HEK293 (cell line): ENCODE measurements at regions not wholly inside any gene's neighbourhood (a gene's known extent, or its start where the extent isn't known, plus 50 kb on each side); places are given as distances from the start of the nearest gene placed in this dataset.

Experiments used
- CTCF ChIA-PET: fragments of 350-600 bp; formaldehyde crosslinking; extraction: SDS; loops from one replicate; lab custom pipeline; 2021; ENCODE audit warnings: antibody characterized with exemption; lab: Yijun Ruan, JAX
- POLR2A ChIA-PET: fragments of 300-600 bp; formaldehyde crosslinking; extraction: SDS; loops from one replicate; lab custom pipeline; 2020; ENCODE audit warnings: antibody characterized with exemption, inconsistent platforms; lab: Yijun Ruan, JAX
- H3K27ac ChIP-seq: fragments of 200-500 bp; sonication (Bioruptor generic); 2 replicates; pipeline ENCODE4 v1.5.1; 2014; ENCODE audit warnings: low read depth, low read length, control low read depth, inconsistent platforms; ENCODE audit errors: extremely low read depth
- H3K36me3 ChIP-seq, 2 experiments: fragments of 200-500 bp in 1 of 2; sonication (Bioruptor generic) in 1 of 2; 1 replicate in 1 of 2; 2 replicates in 1 of 2; pipeline ENCODE4 v1.5.1; 2014 to 2017; ENCODE audit warnings: inconsistent platforms in 2 of 2, low read length in 2 of 2; ENCODE audit not compliant: control insufficient read depth in 2 of 2, insufficient read depth in 1 of 2
- H3K4me1 ChIP-seq: fragments of 200-500 bp; sonication (Bioruptor generic); 2 replicates; pipeline ENCODE4 v1.5.1; 2014; ENCODE audit warnings: mild to moderate bottlenecking, low read length, inconsistent platforms; ENCODE audit not compliant: control insufficient read depth, insufficient read depth
- H3K4me3 ChIP-seq: 2 replicates; pipeline ENCODE4 v1.5.1; 2011; ENCODE audit warnings: low read depth, mild to moderate bottlenecking, control low read depth, low read length, moderate library complexity
- H3K9me3 ChIP-seq: fragments of 200-500 bp; sonication (Bioruptor generic); 2 replicates; pipeline ENCODE4 v1.5.1; 2014; ENCODE audit warnings: low read depth, low read length, inconsistent platforms; ENCODE audit not compliant: control insufficient read depth, insufficient read depth
- GLIS1 ChIP-seq: fragments of 450-650 bp; formaldehyde crosslinking; IDR thresholded peaks from 2 replicates; pipeline ENCODE4 v1.5.1; 2016; ENCODE audit warnings: missing biosample characterization, missing genetic modification characterization
- KLF1 ChIP-seq: fragments of 450-650 bp; formaldehyde crosslinking; IDR thresholded peaks from 2 replicates; pipeline ENCODE4 v1.5.1; 2016; ENCODE audit warnings: missing biosample characterization, missing genetic modification characterization
- TCF7L2 ChIP-seq: IDR thresholded peaks from 2 replicates; pipeline ENCODE4 v1.6.1; 2011; ENCODE audit warnings: low read depth, mild to moderate bottlenecking, inconsistent platforms, low read length, moderate library complexity, borderline replicate concordance
- ZBTB1 ChIP-seq: fragments of 450-650 bp; formaldehyde crosslinking; IDR thresholded peaks from 2 replicates; pipeline ENCODE4 v1.5.1; 2016; ENCODE audit warnings: missing biosample characterization, missing genetic modification characterization
- ZFP3 ChIP-seq: fragments of 450-650 bp; formaldehyde crosslinking; IDR thresholded peaks from 2 replicates; pipeline ENCODE4 v1.5.1; 2016; ENCODE audit warnings: low read depth, missing biosample characterization, missing genetic modification characterization
- ZNF133 ChIP-seq: fragments of 450-650 bp; formaldehyde crosslinking; IDR thresholded peaks from 2 replicates; pipeline ENCODE4 v1.5.1; 2016; ENCODE audit warnings: missing biosample characterization, missing genetic modification characterization
- ZNF146 ChIP-seq: fragments of 450-650 bp; formaldehyde crosslinking; IDR thresholded peaks from 2 replicates; pipeline ENCODE4 v1.5.1; 2016; ENCODE audit warnings: missing biosample characterization, missing genetic modification characterization
- ZNF157 ChIP-seq: fragments of 450-650 bp; formaldehyde crosslinking; IDR thresholded peaks from 2 replicates; pipeline ENCODE4 v1.5.1; 2016; ENCODE audit warnings: missing biosample characterization, missing genetic modification characterization
- ZNF175 ChIP-seq: fragments of 450-650 bp; formaldehyde crosslinking; IDR thresholded peaks from 2 replicates; pipeline ENCODE4 v1.5.1; 2016; ENCODE audit warnings: missing biosample characterization, missing genetic modification characterization
- ZNF2 ChIP-seq: fragments of 450-650 bp; formaldehyde crosslinking; IDR thresholded peaks from 2 replicates; pipeline ENCODE4 v1.5.1; 2016; ENCODE audit warnings: missing biosample characterization, missing genetic modification characterization
- ZNF202 ChIP-seq: fragments of 450-650 bp; formaldehyde crosslinking; IDR thresholded peaks from 2 replicates; pipeline ENCODE4 v1.5.1; 2016; ENCODE audit warnings: missing biosample characterization, missing genetic modification characterization, borderline replicate concordance
- ZNF214 ChIP-seq: fragments of 450-650 bp; formaldehyde crosslinking; IDR thresholded peaks from 2 replicates; pipeline ENCODE4 v1.5.1; 2017; ENCODE audit warnings: missing biosample characterization, mild to moderate bottlenecking, missing genetic modification characterization, borderline replicate concordance
- ZNF324 ChIP-seq: fragments of 450-650 bp; formaldehyde crosslinking; IDR thresholded peaks from 2 replicates; pipeline ENCODE4 v1.5.1; 2016; ENCODE audit warnings: missing biosample characterization, missing genetic modification characterization
- ZNF416 ChIP-seq: fragments of 450-650 bp; formaldehyde crosslinking; IDR thresholded peaks from 2 replicates; pipeline ENCODE4 v1.5.1; 2016; ENCODE audit warnings: missing biosample characterization, missing genetic modification characterization
- ZNF48 ChIP-seq: fragments of 450-650 bp; formaldehyde crosslinking; IDR thresholded peaks from 2 replicates; pipeline ENCODE4 v1.5.1; 2016; ENCODE audit warnings: missing biosample characterization, missing genetic modification characterization
- ZNF561 ChIP-seq: fragments of 450-650 bp; IDR thresholded peaks from 2 replicates; pipeline ENCODE4 v1.5.1; 2018; ENCODE audit warnings: missing biosample characterization, missing genetic modification characterization, borderline replicate concordance
- ZNF596 ChIP-seq: fragments of 450-650 bp; IDR thresholded peaks from 2 replicates; pipeline ENCODE4 v1.5.0; 2018; ENCODE audit warnings: missing biosample characterization, mild to moderate bottlenecking, missing genetic modification characterization, moderate library complexity
- ZNF664 ChIP-seq: fragments of 450-650 bp; formaldehyde crosslinking; IDR thresholded peaks from 2 replicates; pipeline ENCODE4 v1.5.1; 2016; ENCODE audit warnings: missing biosample characterization, missing genetic modification characterization
- ZNF747 ChIP-seq: fragments of 450-650 bp; formaldehyde crosslinking; IDR thresholded peaks from 2 replicates; pipeline ENCODE4 v1.5.1; 2016; ENCODE audit warnings: missing biosample characterization, missing genetic modification characterization
- ZNF777 ChIP-seq: fragments of 450-650 bp; formaldehyde crosslinking; IDR thresholded peaks from 2 replicates; pipeline ENCODE4 v1.5.1; 2017; ENCODE audit warnings: missing biosample characterization, missing genetic modification characterization, borderline replicate concordance
- TF ChIP-seq, protein P1 (sequence below): IDR thresholded peaks from 2 replicates; pipeline ENCODE4 v1.6.1; 2011; ENCODE audit warnings: mild to moderate bottlenecking, low read depth, low read length, borderline replicate concordance
- TF ChIP-seq, protein P2 (sequence below): fragments of 450-650 bp; formaldehyde crosslinking; IDR thresholded peaks from 2 replicates; pipeline ENCODE4 v1.5.1; 2016; ENCODE audit warnings: missing biosample characterization, missing genetic modification characterization
- TF ChIP-seq, protein P3 (sequence below): fragments of 450-650 bp; formaldehyde crosslinking; IDR thresholded peaks from 2 replicates; pipeline ENCODE4 v1.5.1; 2016; ENCODE audit warnings: missing biosample characterization, missing genetic modification characterization, low read depth
- TF ChIP-seq, protein P4 (sequence below): fragments of 450-650 bp; formaldehyde crosslinking; IDR thresholded peaks from 2 replicates; pipeline ENCODE4 v1.5.1; 2016; ENCODE audit warnings: missing biosample characterization, missing genetic modification characterization
- TF ChIP-seq, protein P5 (sequence below): fragments of 450-650 bp; formaldehyde crosslinking; conservative IDR thresholded peaks from 2 replicates; pipeline ENCODE4 v1.5.1; 2016; ENCODE audit warnings: low read depth, missing biosample characterization, missing genetic modification characterization

DNA sequence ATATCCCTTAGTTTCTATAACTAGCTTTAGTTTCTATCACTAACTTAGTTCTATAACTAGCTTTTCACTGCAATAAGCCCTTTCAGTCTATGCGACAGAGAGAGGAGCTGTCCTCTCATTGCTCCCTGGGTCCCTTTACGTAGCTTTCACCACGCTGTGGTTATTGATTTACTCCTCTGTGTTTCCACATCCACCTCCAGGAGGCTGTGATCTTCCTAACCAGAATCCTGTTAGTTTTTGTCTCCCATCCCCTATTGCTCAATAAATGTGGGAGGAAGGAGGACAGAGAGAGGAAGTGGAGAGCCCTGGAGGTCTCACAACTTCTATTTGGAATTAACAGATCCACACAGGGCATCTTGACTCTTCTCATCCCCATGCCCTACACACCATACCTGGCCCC, 1036.1 kb downstream of the MCTP2 start:
- H3K9me3 ChIP-seq = no peaks in the 10 kb centered on the region
- H3K27ac ChIP-seq = no peak overlapping the region
- no peak for TF ChIP-seq ZNF416 (tag by site-specific recombination)
- TF ChIP-seq TCF7L2 = no peak
- TF ChIP-seq ZNF596 (tag by site-specific recombination) = no peak
- TF ChIP-seq ZNF202 (tag by site-specific recombination) = no peak
- TF ChIP-seq ZNF2 (tag by site-specific recombination) = no peak
- no peak for TF ChIP-seq ZNF324 (tag by site-specific recombination)
- TF ChIP-seq, protein P1, sequence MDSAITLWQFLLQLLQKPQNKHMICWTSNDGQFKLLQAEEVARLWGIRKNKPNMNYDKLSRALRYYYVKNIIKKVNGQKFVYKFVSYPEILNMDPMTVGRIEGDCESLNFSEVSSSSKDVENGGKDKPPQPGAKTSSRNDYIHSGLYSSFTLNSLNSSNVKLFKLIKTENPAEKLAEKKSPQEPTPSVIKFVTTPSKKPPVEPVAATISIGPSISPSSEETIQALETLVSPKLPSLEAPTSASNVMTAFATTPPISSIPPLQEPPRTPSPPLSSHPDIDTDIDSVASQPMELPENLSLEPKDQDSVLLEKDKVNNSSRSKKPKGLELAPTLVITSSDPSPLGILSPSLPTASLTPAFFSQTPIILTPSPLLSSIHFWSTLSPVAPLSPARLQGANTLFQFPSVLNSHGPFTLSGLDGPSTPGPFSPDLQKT = no peak
- TF ChIP-seq ZNF664 (tag by site-specific recombination) = no peak
- TF ChIP-seq ZBTB1 (tag by site-specific recombination) = no peak
- TF ChIP-seq, protein P2, sequence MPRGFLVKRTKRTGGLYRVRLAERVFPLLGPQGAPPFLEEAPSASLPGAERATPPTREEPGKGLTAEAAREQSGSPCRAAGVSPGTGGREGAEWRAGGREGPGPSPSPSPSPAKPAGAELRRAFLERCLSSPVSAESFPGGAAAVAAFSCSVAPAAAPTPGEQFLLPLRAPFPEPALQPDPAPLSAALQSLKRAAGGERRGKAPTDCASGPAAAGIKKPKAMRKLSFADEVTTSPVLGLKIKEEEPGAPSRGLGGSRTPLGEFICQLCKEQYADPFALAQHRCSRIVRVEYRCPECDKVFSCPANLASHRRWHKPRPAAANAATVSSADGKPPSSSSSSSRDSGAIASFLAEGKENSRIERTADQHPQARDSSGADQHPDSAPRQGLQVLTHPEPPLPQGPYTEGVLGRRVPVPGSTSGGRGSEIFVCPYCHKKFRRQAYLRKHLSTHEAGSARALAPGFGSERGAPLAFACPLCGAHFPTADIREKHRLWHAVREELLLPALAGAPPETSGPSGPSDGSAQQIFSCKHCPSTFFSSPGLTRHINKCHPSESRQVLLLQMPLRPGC (tag by site-specific recombination) = no peak
- TF ChIP-seq ZFP3 (tag by site-specific recombination) = no peak
- TF ChIP-seq ZNF157 (tag by site-specific recombination) = no peak
- TF ChIP-seq ZNF48 = no peak
- TF ChIP-seq ZNF214 (tag by site-specific recombination) = no peak
- no peaks in the 10 kb centered on the region for H3K4me1 ChIP-seq
- H3K36me3 ChIP-seq = no peaks in the 10 kb centered on the region
- ChIA-PET POLR2A (no interaction called here), CTCF (interaction anchor here (0.7 to 0.9 kb wide), 2 partner anchors 21 to 23 kb away, joined by 3 to 6 read pairs; no protein-coding TSS in a partner anchor)
- no peak overlapping the region for H3K4me3 ChIP-seq

GRCh38 chr15:95269242-95270183, 1038.2 kb downstream of the MCTP2 start:
- no peak overlapping the region for H3K27ac ChIP-seq
- H3K9me3 ChIP-seq = no peaks in the 10 kb centered on the region
- POLR2A ChIA-PET = interaction anchor here (0.6 kb wide), 1 partner anchor 24 kb away, joined by 3 read pairs; no protein-coding TSS in a partner anchor
- no peaks in the 10 kb centered on the region for H3K36me3 ChIP-seq
- H3K4me3 ChIP-seq = no peak overlapping the region
- TF ChIP-seq, protein P3, sequence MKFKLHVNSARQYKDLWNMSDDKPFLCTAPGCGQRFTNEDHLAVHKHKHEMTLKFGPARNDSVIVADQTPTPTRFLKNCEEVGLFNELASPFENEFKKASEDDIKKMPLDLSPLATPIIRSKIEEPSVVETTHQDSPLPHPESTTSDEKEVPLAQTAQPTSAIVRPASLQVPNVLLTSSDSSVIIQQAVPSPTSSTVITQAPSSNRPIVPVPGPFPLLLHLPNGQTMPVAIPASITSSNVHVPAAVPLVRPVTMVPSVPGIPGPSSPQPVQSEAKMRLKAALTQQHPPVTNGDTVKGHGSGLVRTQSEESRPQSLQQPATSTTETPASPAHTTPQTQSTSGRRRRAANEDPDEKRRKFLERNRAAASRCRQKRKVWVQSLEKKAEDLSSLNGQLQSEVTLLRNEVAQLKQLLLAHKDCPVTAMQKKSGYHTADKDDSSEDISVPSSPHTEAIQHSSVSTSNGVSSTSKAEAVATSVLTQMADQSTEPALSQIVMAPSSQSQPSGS = no peak
- TF ChIP-seq, protein P4, sequence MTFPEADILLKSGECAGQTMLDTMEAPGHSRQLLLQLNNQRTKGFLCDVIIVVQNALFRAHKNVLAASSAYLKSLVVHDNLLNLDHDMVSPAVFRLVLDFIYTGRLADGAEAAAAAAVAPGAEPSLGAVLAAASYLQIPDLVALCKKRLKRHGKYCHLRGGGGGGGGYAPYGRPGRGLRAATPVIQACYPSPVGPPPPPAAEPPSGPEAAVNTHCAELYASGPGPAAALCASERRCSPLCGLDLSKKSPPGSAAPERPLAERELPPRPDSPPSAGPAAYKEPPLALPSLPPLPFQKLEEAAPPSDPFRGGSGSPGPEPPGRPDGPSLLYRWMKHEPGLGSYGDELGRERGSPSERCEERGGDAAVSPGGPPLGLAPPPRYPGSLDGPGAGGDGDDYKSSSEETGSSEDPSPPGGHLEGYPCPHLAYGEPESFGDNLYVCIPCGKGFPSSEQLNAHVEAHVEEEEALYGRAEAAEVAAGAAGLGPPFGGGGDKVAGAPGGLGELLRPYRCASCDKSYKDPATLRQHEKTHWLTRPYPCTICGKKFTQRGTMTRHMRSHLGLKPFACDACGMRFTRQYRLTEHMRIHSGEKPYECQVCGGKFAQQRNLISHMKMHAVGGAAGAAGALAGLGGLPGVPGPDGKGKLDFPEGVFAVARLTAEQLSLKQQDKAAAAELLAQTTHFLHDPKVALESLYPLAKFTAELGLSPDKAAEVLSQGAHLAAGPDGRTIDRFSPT (tag by site-specific recombination) = no peak
- no peak for TF ChIP-seq GLIS1 (tag by site-specific recombination)
- TF ChIP-seq ZNF561 = no peak
- TF ChIP-seq ZNF146 (tag by site-specific recombination) = no peak
- TF ChIP-seq KLF1 (tag by site-specific recombination) = no peak
- no peak for TF ChIP-seq ZNF133
- TF ChIP-seq ZNF175 (tag by site-specific recombination) = no peak
- TF ChIP-seq, protein P5, sequence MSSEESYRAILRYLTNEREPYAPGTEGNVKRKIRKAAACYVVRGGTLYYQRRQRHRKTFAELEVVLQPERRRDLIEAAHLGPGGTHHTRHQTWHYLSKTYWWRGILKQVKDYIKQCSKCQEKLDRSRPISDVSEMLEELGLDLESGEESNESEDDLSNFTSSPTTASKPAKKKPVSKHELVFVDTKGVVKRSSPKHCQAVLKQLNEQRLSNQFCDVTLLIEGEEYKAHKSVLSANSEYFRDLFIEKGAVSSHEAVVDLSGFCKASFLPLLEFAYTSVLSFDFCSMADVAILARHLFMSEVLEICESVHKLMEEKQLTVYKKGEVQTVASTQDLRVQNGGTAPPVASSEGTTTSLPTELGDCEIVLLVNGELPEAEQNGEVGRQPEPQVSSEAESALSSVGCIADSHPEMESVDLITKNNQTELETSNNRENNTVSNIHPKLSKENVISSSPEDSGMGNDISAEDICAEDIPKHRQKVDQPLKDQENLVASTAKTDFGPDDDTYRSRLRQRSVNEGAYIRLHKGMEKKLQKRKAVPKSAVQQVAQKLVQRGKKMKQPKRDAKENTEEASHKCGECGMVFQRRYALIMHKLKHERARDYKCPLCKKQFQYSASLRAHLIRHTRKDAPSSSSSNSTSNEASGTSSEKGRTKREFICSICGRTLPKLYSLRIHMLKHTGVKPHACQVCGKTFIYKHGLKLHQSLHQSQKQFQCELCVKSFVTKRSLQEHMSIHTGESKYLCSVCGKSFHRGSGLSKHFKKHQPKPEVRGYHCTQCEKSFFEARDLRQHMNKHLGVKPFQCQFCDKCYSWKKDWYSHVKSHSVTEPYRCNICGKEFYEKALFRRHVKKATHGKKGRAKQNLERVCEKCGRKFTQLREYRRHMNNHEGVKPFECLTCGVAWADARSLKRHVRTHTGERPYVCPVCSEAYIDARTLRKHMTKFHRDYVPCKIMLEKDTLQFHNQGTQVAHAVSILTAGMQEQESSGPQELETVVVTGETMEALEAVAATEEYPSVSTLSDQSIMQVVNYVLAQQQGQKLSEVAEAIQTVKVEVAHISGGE (tag by site-specific recombination) = no peak
- no peak for TF ChIP-seq ZNF747 (tag by site-specific recombination)
- no peak for TF ChIP-seq ZNF777 (tag by site-specific recombination)
- CTCF ChIA-PET = interaction anchor here (0.6 to 1.3 kb wide), 3 partner anchors 10 to 687 kb away, joined by 3 read pairs; no protein-coding TSS in a partner anchor
- no peaks in the 10 kb centered on the region for H3K4me1 ChIP-seq
